Fibroblast of lung (primary cell): ENCODE measurements at regions not wholly inside any gene's neighbourhood (a gene's known extent, or its start where the extent isn't known, plus 50 kb on each side); places are given as distances from the start of the nearest gene placed in this dataset.
A peak's percentile ranks its signal among the peaks of the same experiment; 100 is the strongest.

Source experiments
- DNase-seq, 2 donors: peaks; one replicate each; pipeline versions ENCODE4 v3.0.0 to v3.0.0-alpha.2; 2010; ENCODE audit warnings: low read depth in 2 of 2
- H2AFZ ChIP-seq: 2 replicates; pipeline ENCODE4 v1.5.1; 2012; ENCODE audit warnings: low read length, control low read depth, inconsistent platforms
- H3K27ac ChIP-seq: 2 replicates; pipeline ENCODE4 v1.5.1; 2011; ENCODE audit warnings: low read length, control low read depth; ENCODE audit not compliant: insufficient read depth
- H3K27me3 ChIP-seq: 2 replicates; pipeline ENCODE4 v1.5.1; 2011; ENCODE audit warnings: mild to moderate bottlenecking, low read length; ENCODE audit not compliant: control insufficient read depth, insufficient read depth
- H3K36me3 ChIP-seq: 2 replicates; pipeline ENCODE4 v1.5.1; 2011; ENCODE audit warnings: low read length; ENCODE audit not compliant: control insufficient read depth, insufficient read depth
- H3K4me1 ChIP-seq: 2 replicates; pipeline ENCODE4 v1.5.1; 2011; ENCODE audit warnings: low read length; ENCODE audit not compliant: control insufficient read depth, insufficient read depth; ENCODE audit errors: extremely low read depth
- H3K4me2 ChIP-seq: 2 replicates; pipeline ENCODE4 v1.5.1; 2011; ENCODE audit warnings: low read length, control low read depth; ENCODE audit not compliant: insufficient read depth; ENCODE audit errors: extremely low read depth
- H3K4me3 ChIP-seq, 4 experiments: fragments of 200-600 bp in 1 of 4; sonication (generic) in 1 of 4; replicated peaks in 1 of 4; 2 replicates each; pipeline ENCODE4 v1.5.1; 2011 to 2016; ENCODE audit warnings: low read length in 4 of 4, low read depth in 3 of 4, mild to moderate bottlenecking in 3 of 4, control low read depth in 2 of 4, inconsistent platforms in 1 of 4, mixed read lengths in 1 of 4; ENCODE audit not compliant: insufficient read depth in 1 of 4; ENCODE audit errors: control extremely low read depth in 1 of 4
- H3K79me2 ChIP-seq: 2 replicates; pipeline ENCODE4 v1.5.1; 2012; ENCODE audit warnings: mild to moderate bottlenecking, low read length, inconsistent platforms; ENCODE audit not compliant: control insufficient read depth, insufficient read depth
- H3K9ac ChIP-seq: 2 replicates; pipeline ENCODE4 v1.5.1; 2011; ENCODE audit warnings: mild to moderate bottlenecking, low read length, control low read depth; ENCODE audit not compliant: insufficient read depth
- H3K9me3 ChIP-seq: 2 replicates; pipeline ENCODE4 v1.5.1; 2012; ENCODE audit warnings: low read depth, low read length; ENCODE audit not compliant: control insufficient read depth, insufficient read depth
- H4K20me1 ChIP-seq: 2 replicates; pipeline ENCODE4 v1.5.1; 2011; ENCODE audit warnings: low read length; ENCODE audit not compliant: control insufficient read depth, insufficient read depth; ENCODE audit errors: extremely low read depth
- EZH2 ChIP-seq: IDR thresholded peaks from 2 replicates; pipeline ENCODE4 v1.5.1; 2012; ENCODE audit warnings: low read length, control low read depth, mild to moderate bottlenecking; ENCODE audit errors: missing control alignments
- TF ChIP-seq, protein P1 (sequence below), 2 donors: IDR thresholded peaks in 1 of 2; conservative IDR thresholded peaks in 1 of 2; 1 replicate in 1 of 2; 2 replicates in 1 of 2; pipeline ENCODE4 v1.5.1; 2011 to 2012; ENCODE audit warnings: low read length in 2 of 2, control low read depth in 1 of 2, inconsistent platforms in 1 of 2, low read depth in 1 of 2, mild to moderate bottlenecking in 1 of 2

DNA sequence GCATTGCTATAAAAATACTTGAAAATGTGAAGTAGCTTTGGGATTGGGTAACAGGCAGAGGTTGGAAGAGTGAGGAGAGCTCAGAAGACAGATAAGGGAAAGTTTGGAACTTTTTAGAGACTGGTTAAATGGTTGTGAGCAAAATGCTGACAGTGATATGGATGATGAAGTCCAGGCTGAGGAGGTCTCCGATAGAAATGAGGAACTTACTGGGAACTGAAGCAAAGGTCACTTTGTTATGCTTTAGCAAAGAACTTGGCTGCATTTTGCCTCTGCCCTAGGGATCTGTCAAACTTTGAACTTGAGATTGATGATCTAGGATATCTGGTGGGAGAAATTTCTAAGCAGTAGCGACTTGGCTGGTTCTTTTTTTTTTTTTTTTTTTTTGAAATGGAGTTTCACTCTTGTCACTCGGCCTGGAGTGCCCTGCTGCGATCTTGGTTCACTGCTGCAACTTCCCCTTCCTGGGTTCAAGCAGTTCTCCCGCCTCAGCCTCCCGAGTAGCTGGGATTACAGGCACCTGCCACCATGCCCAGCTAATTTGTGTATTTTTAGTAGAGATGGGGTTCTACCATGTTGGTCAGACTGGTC, 998.9 kb downstream of the TLE1 start:
- Histone ChIP-seq H3K27me3 (no peaks in the 10 kb centered on the region), H4K20me1 (no peaks in the 10 kb centered on the region), H3K36me3 (no peaks in the 10 kb centered on the region), H3K9ac (no peak overlapping the region), H3K4me3 (no peak overlapping the region), H3K4me1 (no peaks in the 10 kb centered on the region), H3K9me3 (no peaks in the 10 kb centered on the region), H2AFZ (no peak overlapping the region), H3K79me2 (no peaks in the 10 kb centered on the region), H3K4me2 (no peak overlapping the region), H3K27ac (no peak overlapping the region)
- peak in 1 of 2 donors; percentile 28 for DNase-seq
- TF ChIP-seq, protein P1, sequence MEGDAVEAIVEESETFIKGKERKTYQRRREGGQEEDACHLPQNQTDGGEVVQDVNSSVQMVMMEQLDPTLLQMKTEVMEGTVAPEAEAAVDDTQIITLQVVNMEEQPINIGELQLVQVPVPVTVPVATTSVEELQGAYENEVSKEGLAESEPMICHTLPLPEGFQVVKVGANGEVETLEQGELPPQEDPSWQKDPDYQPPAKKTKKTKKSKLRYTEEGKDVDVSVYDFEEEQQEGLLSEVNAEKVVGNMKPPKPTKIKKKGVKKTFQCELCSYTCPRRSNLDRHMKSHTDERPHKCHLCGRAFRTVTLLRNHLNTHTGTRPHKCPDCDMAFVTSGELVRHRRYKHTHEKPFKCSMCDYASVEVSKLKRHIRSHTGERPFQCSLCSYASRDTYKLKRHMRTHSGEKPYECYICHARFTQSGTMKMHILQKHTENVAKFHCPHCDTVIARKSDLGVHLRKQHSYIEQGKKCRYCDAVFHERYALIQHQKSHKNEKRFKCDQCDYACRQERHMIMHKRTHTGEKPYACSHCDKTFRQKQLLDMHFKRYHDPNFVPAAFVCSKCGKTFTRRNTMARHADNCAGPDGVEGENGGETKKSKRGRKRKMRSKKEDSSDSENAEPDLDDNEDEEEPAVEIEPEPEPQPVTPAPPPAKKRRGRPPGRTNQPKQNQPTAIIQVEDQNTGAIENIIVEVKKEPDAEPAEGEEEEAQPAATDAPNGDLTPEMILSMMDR (conservative IDR thresholded peaks at IDR 0.05 in 1 of 2, IDR thresholded peaks at IDR 0.05 in 1 of 2; ENCODE audit: low read depth in 1 of 2, low read length in 2 of 2): no peak
- no peak for TF ChIP-seq EZH2

DNA sequence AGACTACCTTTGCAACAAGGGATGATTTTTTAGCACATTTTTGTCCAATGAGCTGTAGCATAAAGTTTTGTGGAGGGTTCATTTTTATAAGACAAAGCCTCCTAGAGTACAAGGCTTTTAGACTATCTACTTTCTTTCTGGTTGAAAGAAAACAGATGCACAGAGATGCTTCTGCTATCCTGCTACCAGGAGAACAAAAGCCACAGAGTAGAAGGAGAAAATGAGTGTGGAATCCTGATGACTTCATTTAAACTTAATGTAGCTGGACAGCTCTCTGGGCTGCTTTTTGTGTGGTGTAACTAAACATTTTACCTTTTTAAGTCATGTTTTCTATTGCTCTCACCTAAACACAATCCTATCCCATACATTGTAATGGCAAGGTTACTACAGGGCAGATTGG, 1009.4 kb downstream of the TLE1 start:
- Histone ChIP-seq H3K27ac (no peak overlapping the region), H3K9me3 (no peaks in the 10 kb centered on the region), H3K27me3 (no peaks in the 10 kb centered on the region), H3K9ac (no peak overlapping the region), H3K36me3 (no peaks in the 10 kb centered on the region), H3K79me2 (no peaks in the 10 kb centered on the region), H3K4me1 (no peaks in the 10 kb centered on the region), H4K20me1 (no peaks in the 10 kb centered on the region), H2AFZ (no peak overlapping the region), H3K4me3 (no peak overlapping the region), H3K4me2 (no peak overlapping the region)
- TF ChIP-seq, protein P1 (conservative IDR thresholded peaks at IDR 0.05 in 1 of 2, IDR thresholded peaks at IDR 0.05 in 1 of 2; ENCODE audit: low read depth in 1 of 2, low read length in 2 of 2): no peak
- no peak for TF ChIP-seq EZH2
- DNase-seq: peak in 1 of 2 donors; percentile 8

DNA sequence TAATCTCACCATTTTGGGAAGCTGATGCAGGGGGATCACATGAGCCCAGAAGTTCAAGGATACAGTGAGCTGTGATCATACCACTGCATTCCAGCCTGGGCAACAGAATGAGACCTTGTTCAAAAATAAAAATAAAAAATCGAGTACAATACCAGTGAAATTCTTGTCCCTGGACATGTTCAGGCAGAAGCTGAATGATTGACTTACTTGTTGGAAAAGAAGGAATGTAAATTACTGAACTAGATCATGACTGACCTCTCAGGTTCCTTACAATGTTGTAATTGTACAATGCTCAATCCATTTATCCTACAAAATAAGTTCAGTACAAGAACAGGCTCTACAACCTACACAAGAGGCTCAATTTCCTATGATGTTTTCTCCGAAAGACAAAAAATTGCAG, 1010.4 kb downstream of the TLE1 start:
- Histone ChIP-seq H3K4me2 (no peak overlapping the region), H3K9ac (no peak overlapping the region), H4K20me1 (no peaks in the 10 kb centered on the region), H3K27me3 (no peaks in the 10 kb centered on the region), H3K9me3 (no peaks in the 10 kb centered on the region), H3K79me2 (no peaks in the 10 kb centered on the region), H2AFZ (no peak overlapping the region), H3K4me3 (no peak overlapping the region), H3K27ac (no peak overlapping the region), H3K4me1 (no peaks in the 10 kb centered on the region), H3K36me3 (no peaks in the 10 kb centered on the region)
- DNase-seq: no peak
- TF ChIP-seq, protein P1 (conservative IDR thresholded peaks at IDR 0.05 in 1 of 2, IDR thresholded peaks at IDR 0.05 in 1 of 2; ENCODE audit: low read depth in 1 of 2, low read length in 2 of 2): no peak
- TF ChIP-seq EZH2: no peak
